ENCODE measurements at regions not wholly inside any gene's neighbourhood (a gene's known extent, or its start where the extent isn't known, plus 50 kb on each side); places are given as distances from the start of the nearest gene placed in this dataset.

- Histone ChIP-seq H3K27ac (ENCODE audit: extremely low read depth, low read depth, low read length) (no peak overlapping the region), H3K4me1 (ENCODE audit: control insufficient read depth, insufficient read depth, low read length) (no peaks in the 10 kb centered on the region), H3K36me3 (ENCODE audit: control insufficient read depth in 2 of 2, insufficient read depth in 1 of 2, low read length in 2 of 2) (no peaks in the 10 kb centered on the region), H3K4me3 (ENCODE audit: low read depth, low read length) (no peak overlapping the region), H3K9me3 (ENCODE audit: control insufficient read depth, insufficient read depth, low read depth, low read length) (no peaks in the 10 kb centered on the region)
- POLR2A ChIA-PET = no interaction called here
- TF ChIP-seq ZNF654 (tag by site-specific recombination; IDR thresholded peaks at IDR 0.05; ENCODE audit: low read depth) (peak; percentile 60), YY1 (tag by site-specific recombination; IDR thresholded peaks at IDR 0.05) (no peak), ZNF169 (tag by site-specific recombination; IDR thresholded peaks at IDR 0.05) (no peak), ZFP3 (tag by site-specific recombination; IDR thresholded peaks at IDR 0.05; ENCODE audit: low read depth) (no peak)
- TF ChIP-seq, protein P1, sequence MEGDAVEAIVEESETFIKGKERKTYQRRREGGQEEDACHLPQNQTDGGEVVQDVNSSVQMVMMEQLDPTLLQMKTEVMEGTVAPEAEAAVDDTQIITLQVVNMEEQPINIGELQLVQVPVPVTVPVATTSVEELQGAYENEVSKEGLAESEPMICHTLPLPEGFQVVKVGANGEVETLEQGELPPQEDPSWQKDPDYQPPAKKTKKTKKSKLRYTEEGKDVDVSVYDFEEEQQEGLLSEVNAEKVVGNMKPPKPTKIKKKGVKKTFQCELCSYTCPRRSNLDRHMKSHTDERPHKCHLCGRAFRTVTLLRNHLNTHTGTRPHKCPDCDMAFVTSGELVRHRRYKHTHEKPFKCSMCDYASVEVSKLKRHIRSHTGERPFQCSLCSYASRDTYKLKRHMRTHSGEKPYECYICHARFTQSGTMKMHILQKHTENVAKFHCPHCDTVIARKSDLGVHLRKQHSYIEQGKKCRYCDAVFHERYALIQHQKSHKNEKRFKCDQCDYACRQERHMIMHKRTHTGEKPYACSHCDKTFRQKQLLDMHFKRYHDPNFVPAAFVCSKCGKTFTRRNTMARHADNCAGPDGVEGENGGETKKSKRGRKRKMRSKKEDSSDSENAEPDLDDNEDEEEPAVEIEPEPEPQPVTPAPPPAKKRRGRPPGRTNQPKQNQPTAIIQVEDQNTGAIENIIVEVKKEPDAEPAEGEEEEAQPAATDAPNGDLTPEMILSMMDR (tag by site-specific recombination; IDR thresholded peaks at IDR 0.05) = peak; percentile 9; the same call in 1 of the 2 replicates
- CTCF ChIA-PET = interaction anchor here (0.5 to 1.4 kb wide), 7 partner anchors 10 to 1903 kb away, joined by 3 to 5 read pairs (median 4); no protein-coding TSS in a partner anchor
Measured at GRCh38 chr12:23221066-23221465, 596.1 kb downstream of the ETNK1 start.

DNA sequence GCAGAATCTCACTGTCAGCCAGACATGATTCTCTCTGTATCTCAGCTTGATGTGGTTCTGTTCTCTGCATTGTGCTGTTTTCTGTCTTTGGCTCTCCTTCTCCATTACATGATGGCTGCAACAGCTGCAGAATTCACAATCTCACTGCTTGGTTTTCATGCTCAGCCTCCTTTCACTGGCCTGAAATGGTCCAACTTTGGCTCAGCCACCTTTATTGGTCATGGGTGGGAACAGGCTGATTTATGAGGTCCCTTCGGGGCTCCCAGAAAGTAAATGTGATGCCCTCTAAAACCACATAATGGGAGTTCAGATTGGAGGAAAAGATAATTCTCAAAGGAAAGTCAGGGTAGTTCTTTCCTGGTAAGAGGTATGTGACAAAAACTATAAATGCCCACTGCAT is 597.0 kb downstream of the ETNK1 start:
- H3K9me3 ChIP-seq (ENCODE audit: control insufficient read depth, insufficient read depth, low read depth, low read length) = no peaks in the 10 kb centered on the region
- POLR2A ChIA-PET = interaction anchor here (0.5 kb wide), 1 partner anchor 1604 kb away, joined by 4 read pairs; no protein-coding TSS in a partner anchor
- CTCF ChIA-PET = interaction anchor here (0.6 to 1.3 kb wide), 3 partner anchors 16 to 649 kb away, joined by 5 to 9 read pairs (median 6); no protein-coding TSS in a partner anchor
- H3K4me1 ChIP-seq (ENCODE audit: control insufficient read depth, insufficient read depth, low read length) = no peaks in the 10 kb centered on the region
- H3K27ac ChIP-seq (ENCODE audit: extremely low read depth, low read depth, low read length) = no peak overlapping the region
- H3K36me3 ChIP-seq (ENCODE audit: control insufficient read depth in 2 of 2, insufficient read depth in 1 of 2, low read length in 2 of 2) = no peaks in the 10 kb centered on the region
- no peak overlapping the region for H3K4me3 ChIP-seq (ENCODE audit: low read depth, low read length)
- no peak for TF ChIP-seq ZNF274 (IDR thresholded peaks at IDR 0.05; ENCODE audit: low read length)
- TF ChIP-seq ZNF274 (tag by site-specific recombination; IDR thresholded peaks at IDR 0.05; ENCODE audit: borderline replicate concordance) = no peak
- TF ChIP-seq ZNF701 (tag by site-specific recombination; IDR thresholded peaks at IDR 0.05) = no peak
- TF ChIP-seq ZNF335 (tag by site-specific recombination; conservative IDR thresholded peaks at IDR 0.05) = no peak
- no peak for TF ChIP-seq ZNF629 (tag by site-specific recombination; IDR thresholded peaks at IDR 0.05)
- TF ChIP-seq, protein P2, sequence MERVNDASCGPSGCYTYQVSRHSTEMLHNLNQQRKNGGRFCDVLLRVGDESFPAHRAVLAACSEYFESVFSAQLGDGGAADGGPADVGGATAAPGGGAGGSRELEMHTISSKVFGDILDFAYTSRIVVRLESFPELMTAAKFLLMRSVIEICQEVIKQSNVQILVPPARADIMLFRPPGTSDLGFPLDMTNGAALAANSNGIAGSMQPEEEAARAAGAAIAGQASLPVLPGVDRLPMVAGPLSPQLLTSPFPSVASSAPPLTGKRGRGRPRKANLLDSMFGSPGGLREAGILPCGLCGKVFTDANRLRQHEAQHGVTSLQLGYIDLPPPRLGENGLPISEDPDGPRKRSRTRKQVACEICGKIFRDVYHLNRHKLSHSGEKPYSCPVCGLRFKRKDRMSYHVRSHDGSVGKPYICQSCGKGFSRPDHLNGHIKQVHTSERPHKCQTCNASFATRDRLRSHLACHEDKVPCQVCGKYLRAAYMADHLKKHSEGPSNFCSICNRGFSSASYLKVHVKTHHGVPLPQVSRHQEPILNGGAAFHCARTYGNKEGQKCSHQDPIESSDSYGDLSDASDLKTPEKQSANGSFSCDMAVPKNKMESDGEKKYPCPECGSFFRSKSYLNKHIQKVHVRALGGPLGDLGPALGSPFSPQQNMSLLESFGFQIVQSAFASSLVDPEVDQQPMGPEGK (tag by site-specific recombination; IDR thresholded peaks at IDR 0.05) = no peak
- TF ChIP-seq, protein P1 (tag by site-specific recombination; IDR thresholded peaks at IDR 0.05) = no peak
- TF ChIP-seq ZNF473 (tag by site-specific recombination; IDR thresholded peaks at IDR 0.05) = no peak

DNA sequence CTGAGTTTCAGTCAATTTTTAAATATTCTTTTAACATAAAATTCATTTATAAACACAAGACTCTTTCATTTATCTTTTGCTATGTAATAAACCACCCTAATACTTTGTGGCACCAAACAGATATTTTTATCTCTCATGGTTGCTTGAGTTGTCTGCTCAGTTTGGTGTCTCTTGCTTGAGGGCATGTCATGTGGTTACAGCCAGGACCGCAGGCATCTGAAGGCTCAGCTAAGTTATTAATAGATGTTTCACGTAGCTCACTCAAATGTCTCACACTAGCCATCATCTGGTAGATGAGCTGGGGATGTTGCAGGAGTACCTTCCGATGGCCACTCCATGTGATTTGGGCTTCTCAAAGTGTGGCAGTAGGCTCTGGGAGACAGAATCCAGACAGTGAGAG is 597.8 kb downstream of the ETNK1 start:
- H3K4me1 ChIP-seq (ENCODE audit: control insufficient read depth, insufficient read depth, low read length) = no peaks in the 10 kb centered on the region
- CTCF ChIA-PET = interaction anchor here (0.8 kb wide), 1 partner anchor 14 kb away, joined by 5 read pairs; no protein-coding TSS in a partner anchor
- no peak overlapping the region for H3K27ac ChIP-seq (ENCODE audit: extremely low read depth, low read depth, low read length)
- POLR2A ChIA-PET = no interaction called here
- H3K36me3 ChIP-seq (ENCODE audit: control insufficient read depth in 2 of 2, insufficient read depth in 1 of 2, low read length in 2 of 2) = no peaks in the 10 kb centered on the region
- no peak overlapping the region for H3K4me3 ChIP-seq (ENCODE audit: low read depth, low read length)
- no peaks in the 10 kb centered on the region for H3K9me3 ChIP-seq (ENCODE audit: control insufficient read depth, insufficient read depth, low read depth, low read length)
- TF ChIP-seq ZNF843 (tag by site-specific recombination; IDR thresholded peaks at IDR 0.05) = no peak
- TF ChIP-seq REST (tag by site-specific recombination; IDR thresholded peaks at IDR 0.05) = no peak
